ENCODE measurements at regions not wholly inside any gene's neighbourhood (a gene's known extent, or its start where the extent isn't known, plus 50 kb on each side); places are given as distances from the start of the nearest gene placed in this dataset.

DNA sequence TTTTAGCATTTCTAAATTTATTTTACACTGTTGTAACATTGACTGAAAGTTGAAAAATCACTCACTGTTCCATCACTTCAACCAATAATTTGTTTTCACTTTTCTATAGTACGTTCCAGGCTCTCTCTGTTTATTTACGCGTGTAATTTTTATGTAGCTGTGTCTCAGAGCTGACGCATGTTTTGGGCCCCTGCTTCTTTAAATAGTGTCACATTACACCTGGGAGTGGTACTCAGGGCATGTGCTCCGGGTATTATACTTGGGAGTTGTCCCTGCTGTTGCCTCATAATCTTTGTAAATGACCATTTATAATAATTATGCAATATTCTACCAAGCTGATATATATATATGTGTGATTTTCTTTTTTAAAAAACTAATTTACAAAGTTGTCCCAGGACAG lies 132.8 kb upstream of the CPM start:
- Histone ChIP-seq H3K4me3 (ENCODE audit: low read length) (no peak overlapping the region), H3K4me1 (ENCODE audit: control insufficient read depth, insufficient read depth, low read length) (peaks cover 19% of the 10 kb centered on the region), H3K36me3 (ENCODE audit: insufficient read depth, low read length) (no peaks in the 10 kb centered on the region), H3K9ac (ENCODE audit: low read depth, low read length) (no peak overlapping the region), H3K9me3 (replicated peaks; ENCODE audit: low read length) (no peaks in the 10 kb centered on the region), H3K27me3 (ENCODE audit: control insufficient read depth, insufficient read depth, low read length) (no peaks in the 10 kb centered on the region), H3K4me2 (ENCODE audit: low read length) (no peak overlapping the region)

- no peak overlapping the region for H3K9ac ChIP-seq (ENCODE audit: low read depth, low read length)
- no peak overlapping the region for H3K4me3 ChIP-seq (ENCODE audit: low read length)
- H3K4me2 ChIP-seq (ENCODE audit: low read length): no peak overlapping the region
- peaks cover 23% of the 10 kb centered on the region for H3K4me1 ChIP-seq (ENCODE audit: control insufficient read depth, insufficient read depth, low read length)
- no peaks in the 10 kb centered on the region for H3K27me3 ChIP-seq (ENCODE audit: control insufficient read depth, insufficient read depth, low read length)
- H3K36me3 ChIP-seq (ENCODE audit: insufficient read depth, low read length): no peaks in the 10 kb centered on the region
- no peaks in the 10 kb centered on the region for H3K9me3 ChIP-seq (replicated peaks; ENCODE audit: low read length)
Measured at GRCh38 chr12:69066492-69067373, 133.8 kb upstream of the CPM start.

DNA sequence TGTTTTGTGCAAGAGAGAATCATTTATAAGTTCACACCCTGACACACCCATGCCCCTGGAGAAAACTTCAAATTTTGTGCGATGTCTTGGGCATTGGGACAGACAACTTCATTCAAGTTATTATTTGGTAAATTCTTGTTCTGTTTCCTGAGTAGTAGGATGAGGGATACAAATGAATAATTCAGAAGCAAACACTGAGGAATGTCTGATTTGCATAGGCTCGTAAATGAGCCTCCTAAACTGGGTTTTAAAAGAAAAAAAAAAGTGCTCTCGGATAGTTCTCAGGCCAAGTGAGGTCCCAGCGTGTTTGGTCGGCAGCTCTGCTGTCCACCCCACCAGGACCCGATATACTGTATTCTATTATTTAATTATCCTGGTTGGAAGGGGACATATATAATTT lies 134.7 kb upstream of the CPM start:
- Histone ChIP-seq H3K9ac (ENCODE audit: low read depth, low read length) (no peak overlapping the region), H3K4me1 (ENCODE audit: control insufficient read depth, insufficient read depth, low read length) (peaks cover 23% of the 10 kb centered on the region), H3K4me3 (ENCODE audit: low read length) (no peak overlapping the region), H3K4me2 (ENCODE audit: low read length) (no peak overlapping the region), H3K36me3 (ENCODE audit: insufficient read depth, low read length) (no peaks in the 10 kb centered on the region), H3K27me3 (ENCODE audit: control insufficient read depth, insufficient read depth, low read length) (no peaks in the 10 kb centered on the region), H3K9me3 (replicated peaks; ENCODE audit: low read length) (no peaks in the 10 kb centered on the region)

DNA sequence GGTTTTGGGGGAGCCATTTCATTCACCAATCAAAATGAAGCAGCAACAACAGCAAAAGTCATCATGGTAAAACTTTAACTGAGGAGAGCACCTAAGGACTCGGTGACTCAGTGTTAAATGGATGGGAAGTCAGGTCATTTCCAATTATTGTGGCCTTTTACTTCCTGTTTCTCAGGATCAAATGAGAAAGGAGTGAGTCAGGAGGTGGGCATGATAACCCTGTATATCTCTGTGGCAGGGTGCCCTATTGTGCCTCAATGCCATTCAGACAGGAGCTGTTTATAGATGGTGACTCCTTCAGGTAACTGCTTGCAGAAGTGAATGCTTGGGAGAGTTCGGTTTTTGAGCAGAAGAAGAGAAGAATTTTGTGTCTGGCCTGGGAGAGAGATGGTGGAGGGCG lies 135.5 kb upstream of the CPM start:
- Histone ChIP-seq H3K27me3 (ENCODE audit: control insufficient read depth, insufficient read depth, low read length) (no peaks in the 10 kb centered on the region), H3K4me3 (ENCODE audit: low read length) (no peak overlapping the region)

GRCh38 chr12:69069479-69069878 lies 136.5 kb upstream of the CPM start:
- no peaks in the 10 kb centered on the region for H3K9me3 ChIP-seq (replicated peaks; ENCODE audit: low read length)
- H3K27me3 ChIP-seq (ENCODE audit: control insufficient read depth, insufficient read depth, low read length): no peaks in the 10 kb centered on the region
- no peak overlapping the region for H3K4me3 ChIP-seq (ENCODE audit: low read length)
- peaks cover 20% of the 10 kb centered on the region for H3K4me1 ChIP-seq (ENCODE audit: control insufficient read depth, insufficient read depth, low read length)
- H3K4me2 ChIP-seq (ENCODE audit: low read length): no peak overlapping the region
- H3K9ac ChIP-seq (ENCODE audit: low read depth, low read length): no peak overlapping the region
- no peaks in the 10 kb centered on the region for H3K36me3 ChIP-seq (ENCODE audit: insufficient read depth, low read length)

More for the DNA sequence above, 135.5 kb upstream of the CPM start:
- Histone ChIP-seq H3K36me3 (ENCODE audit: insufficient read depth, low read length) (no peaks in the 10 kb centered on the region), H3K9ac (ENCODE audit: low read depth, low read length) (no peak overlapping the region), H3K4me1 (ENCODE audit: control insufficient read depth, insufficient read depth, low read length) (peaks cover 20% of the 10 kb centered on the region), H3K9me3 (replicated peaks; ENCODE audit: low read length) (no peaks in the 10 kb centered on the region), H3K4me2 (ENCODE audit: low read length) (no peak overlapping the region)

GRCh38 chr12:69070319-69071090 lies 137.5 kb upstream of the CPM start:
- no peak overlapping the region for H3K4me2 ChIP-seq (ENCODE audit: low read length)
- peak overlapping the region; percentile 10 for H3K9ac ChIP-seq (ENCODE audit: low read depth, low read length)
- H3K9me3 ChIP-seq (replicated peaks; ENCODE audit: low read length): no peaks in the 10 kb centered on the region
- H3K4me1 ChIP-seq (ENCODE audit: control insufficient read depth, insufficient read depth, low read length): peaks cover 20% of the 10 kb centered on the region
- H3K4me3 ChIP-seq (ENCODE audit: low read length): no peak overlapping the region
- H3K36me3 ChIP-seq (ENCODE audit: insufficient read depth, low read length): no peaks in the 10 kb centered on the region
- no peaks in the 10 kb centered on the region for H3K27me3 ChIP-seq (ENCODE audit: control insufficient read depth, insufficient read depth, low read length)

DNA sequence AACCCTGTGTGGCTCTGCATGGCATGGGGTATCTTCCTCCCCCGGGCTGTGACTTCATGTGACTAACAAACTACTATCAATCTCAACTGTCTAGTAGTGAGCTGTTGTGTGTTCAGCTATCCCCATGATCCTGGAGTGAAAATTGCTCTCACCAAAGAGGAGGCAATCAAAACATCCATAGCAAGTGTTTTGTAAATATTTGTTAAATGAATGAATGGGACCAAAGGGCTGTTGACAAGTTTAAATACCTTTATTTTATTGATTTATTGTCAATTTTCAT lies 138.1 kb upstream of the CPM start:
- Histone ChIP-seq H3K27me3 (ENCODE audit: control insufficient read depth, insufficient read depth, low read length) (no peaks in the 10 kb centered on the region), H3K9me3 (replicated peaks; ENCODE audit: low read length) (no peaks in the 10 kb centered on the region), H3K9ac (ENCODE audit: low read depth, low read length) (peak overlapping the region; percentile 10), H3K4me3 (ENCODE audit: low read length) (no peak overlapping the region), H3K36me3 (ENCODE audit: insufficient read depth, low read length) (no peaks in the 10 kb centered on the region), H3K4me2 (ENCODE audit: low read length) (no peak overlapping the region), H3K4me1 (ENCODE audit: control insufficient read depth, insufficient read depth, low read length) (peaks cover 20% of the 10 kb centered on the region)

- Histone ChIP-seq H3K4me1 (ENCODE audit: control insufficient read depth, insufficient read depth, low read length) (peaks cover 19% of the 10 kb centered on the region), H3K27me3 (ENCODE audit: control insufficient read depth, insufficient read depth, low read length) (no peaks in the 10 kb centered on the region), H3K36me3 (ENCODE audit: insufficient read depth, low read length) (no peaks in the 10 kb centered on the region), H3K9ac (ENCODE audit: low read depth, low read length) (no peak overlapping the region), H3K9me3 (replicated peaks; ENCODE audit: low read length) (no peaks in the 10 kb centered on the region), H3K4me3 (ENCODE audit: low read length) (no peak overlapping the region), H3K4me2 (ENCODE audit: low read length) (no peak overlapping the region)
Measured at GRCh38 chr12:69073035-69073434, 140.1 kb upstream of the CPM start.

DNA sequence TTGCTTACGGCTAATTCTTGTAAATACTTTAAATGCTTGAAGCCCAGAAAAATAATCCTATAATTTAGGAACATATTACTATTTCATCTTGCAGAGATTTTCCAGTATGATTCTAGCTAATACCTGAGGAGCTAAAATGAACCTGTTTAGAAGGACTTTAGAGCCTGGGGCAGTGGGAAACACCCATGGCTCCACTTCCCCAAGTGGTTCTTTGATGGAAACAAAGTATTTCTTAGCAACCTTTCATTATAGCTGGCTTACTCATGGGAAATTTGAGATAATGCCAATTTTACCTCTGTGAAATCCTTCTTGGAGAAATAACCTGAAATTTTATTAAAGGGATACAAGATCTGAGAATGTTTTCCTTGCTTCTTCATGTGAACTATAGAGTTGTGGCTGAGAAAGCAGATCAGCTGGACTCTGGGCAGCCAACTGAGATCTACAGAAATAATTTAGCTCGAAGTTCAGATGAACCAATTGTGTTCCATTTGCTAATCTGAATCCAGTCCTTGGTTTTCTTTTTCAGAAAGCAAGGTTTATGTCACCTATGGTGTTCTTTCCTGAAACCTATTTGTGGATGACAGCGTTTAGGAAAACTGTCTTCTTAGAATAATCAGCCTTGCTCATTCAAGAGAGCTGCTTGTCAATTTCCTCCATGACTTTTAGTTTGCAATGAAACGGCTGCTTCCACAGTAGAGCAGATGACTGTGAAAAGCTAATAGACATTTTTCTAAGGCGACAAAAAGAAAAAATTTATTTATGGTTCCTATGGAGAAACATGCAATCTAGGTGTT lies 141.8 kb upstream of the CPM start:
- H3K4me2 ChIP-seq (ENCODE audit: low read length): no peak overlapping the region

GRCh38 chr12:69083689-69084088 lies 150.7 kb upstream of the CPM start:
- peaks cover 13% of the 10 kb centered on the region for H3K27me3 ChIP-seq (ENCODE audit: control insufficient read depth, insufficient read depth, low read length)
- H3K9me3 ChIP-seq (replicated peaks; ENCODE audit: low read length): no peaks in the 10 kb centered on the region
- no peak overlapping the region for H3K4me3 ChIP-seq (ENCODE audit: low read length)
- H3K4me2 ChIP-seq (ENCODE audit: low read length): no peak overlapping the region
- H3K36me3 ChIP-seq (ENCODE audit: insufficient read depth, low read length): no peaks in the 10 kb centered on the region
- H3K4me1 ChIP-seq (ENCODE audit: control insufficient read depth, insufficient read depth, low read length): no peaks in the 10 kb centered on the region
- H3K9ac ChIP-seq (ENCODE audit: low read depth, low read length): no peak overlapping the region

More for the DNA sequence above, 141.8 kb upstream of the CPM start:
- no peaks in the 10 kb centered on the region for H3K9me3 ChIP-seq (replicated peaks; ENCODE audit: low read length)
- H3K4me1 ChIP-seq (ENCODE audit: control insufficient read depth, insufficient read depth, low read length): peaks cover 11% of the 10 kb centered on the region
- H3K27me3 ChIP-seq (ENCODE audit: control insufficient read depth, insufficient read depth, low read length): no peaks in the 10 kb centered on the region
- no peak overlapping the region for H3K4me3 ChIP-seq (ENCODE audit: low read length)
- no peak overlapping the region for H3K9ac ChIP-seq (ENCODE audit: low read depth, low read length)
- H3K36me3 ChIP-seq (ENCODE audit: insufficient read depth, low read length): no peaks in the 10 kb centered on the region

DNA sequence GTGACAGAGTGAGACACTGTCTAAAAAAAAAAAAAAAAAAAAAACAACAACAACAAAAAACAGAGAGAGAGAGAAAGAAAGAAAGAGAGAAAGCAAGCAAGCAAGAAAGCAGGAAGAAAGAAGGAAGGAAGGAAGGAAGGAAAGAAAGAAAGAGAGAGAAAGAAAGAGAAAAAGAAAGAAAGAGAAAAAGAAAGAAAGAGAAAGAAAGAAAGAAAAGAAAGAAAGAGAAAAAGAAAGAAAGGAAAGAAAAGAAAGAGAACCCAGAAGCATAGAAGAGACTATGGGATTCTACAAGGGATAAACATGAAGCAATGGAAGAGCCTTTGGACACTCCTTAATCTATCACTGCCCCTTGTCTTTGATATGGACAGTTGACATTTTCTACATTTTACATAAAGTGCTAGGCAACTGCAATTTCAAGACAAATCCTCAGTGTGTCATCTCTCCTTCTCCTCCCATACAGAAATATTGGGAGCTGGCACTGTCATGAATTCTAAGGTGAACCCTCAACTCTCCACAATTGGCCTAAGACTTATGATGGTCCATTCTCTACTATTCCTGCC lies 151.9 kb upstream of the CPM start:
- Histone ChIP-seq H3K4me2 (ENCODE audit: low read length) (no peak overlapping the region), H3K9ac (ENCODE audit: low read depth, low read length) (no peak overlapping the region), H3K36me3 (ENCODE audit: insufficient read depth, low read length) (no peaks in the 10 kb centered on the region), H3K4me3 (ENCODE audit: low read length) (no peak overlapping the region), H3K9me3 (replicated peaks; ENCODE audit: low read length) (no peaks in the 10 kb centered on the region), H3K4me1 (ENCODE audit: control insufficient read depth, insufficient read depth, low read length) (no peaks in the 10 kb centered on the region), H3K27me3 (ENCODE audit: control insufficient read depth, insufficient read depth, low read length) (peaks cover 13% of the 10 kb centered on the region)

All from skeletal muscle satellite cell (primary cell).